Activated CD4-positive, alpha-beta T cell treated with anti-CD3 and anti-CD28 coated beads for 36 hours (primary cell): ENCODE measurements at regions not wholly inside any gene's neighbourhood (a gene's known extent, or its start where the extent isn't known, plus 50 kb on each side); places are given as distances from the start of the nearest gene placed in this dataset.

ENCODE experiments used
- ATAC-seq: fragments of 200-7000 bp; cut with Tn5 transposase; one replicate; pipeline ENCODE4 v1.10.0; 2021; ENCODE audit warnings: mild to moderate bottlenecking, moderate library complexity
- CTCF ChIA-PET: fragments of 350-600 bp; sonication (Branson Sonifier 250); formaldehyde crosslinking; loops from one replicate; lab custom pipeline; 2021; ENCODE audit warnings: antibody characterized with exemption; lab: Charles Lee
- POLR2A ChIA-PET: fragments of 350-600 bp; sonication (Branson Sonifier 250); formaldehyde crosslinking; loops from one replicate; lab custom pipeline; 2021; ENCODE audit warnings: antibody characterized with exemption, inconsistent platforms; lab: Charles Lee
- DNase-seq: peaks from one replicate; pipeline ENCODE4 v3.0.0-alpha.2; 2020
- H3K27ac Mint-ChIP-seq: one replicate; pipeline ENCODE4 v1.8.0; 2021; ENCODE audit warnings: mixed read lengths
- H3K27me3 Mint-ChIP-seq: one replicate; pipeline ENCODE4 v1.8.0; 2021; ENCODE audit warnings: mixed read lengths
- H3K36me3 Mint-ChIP-seq: one replicate; pipeline ENCODE4 v1.8.0; 2021; ENCODE audit warnings: low read depth, mixed read lengths
- H3K4me1 Mint-ChIP-seq: one replicate; pipeline ENCODE4 v1.8.0; 2021; ENCODE audit warnings: mixed read lengths
- H3K4me3 Mint-ChIP-seq: one replicate; pipeline ENCODE4 v1.8.0; 2021; ENCODE audit warnings: mild to moderate bottlenecking, moderate library complexity, mixed read lengths
- H3K9me3 Mint-ChIP-seq: one replicate; pipeline ENCODE4 v1.8.0; 2021; ENCODE audit warnings: low read depth, mixed read lengths
- intact Hi-C, 2 experiments: fragments of 100-400 bp; cut with DNase I in 1 of 2; cut with micrococcal nuclease in 1 of 2; formaldehyde crosslinking; loops; one replicate each; pipeline versions ENCODE4 v1.14.2 to v1.15.1; 2022 to 2024; cut with DNase I, micrococcal nuclease

GRCh38 chr9:76557674-76558225 lies 98.8 kb downstream of the GCNT1 start:
- Mint-ChIP-seq H3K4me3 (no peak overlapping the region), H3K4me1 (peaks cover 9% of the 10 kb centered on the region), H3K27ac (no peak overlapping the region), H3K9me3 (no peaks in the 10 kb centered on the region), H3K36me3 (no peaks in the 10 kb centered on the region), H3K27me3 (peaks cover 10% of the 10 kb centered on the region)
- CTCF ChIA-PET: interaction anchor here (0.8 kb wide), 1 partner anchor 445 kb away, joined by 4 read pairs; no protein-coding TSS in a partner anchor
- no peak for ATAC-seq
- intact Hi-C loops: no loop called here
- POLR2A ChIA-PET: no interaction called here
- DNase-seq: no peak

GRCh38 chr9:76558465-76558864 lies 99.5 kb downstream of the GCNT1 start:
- intact Hi-C loops: no loop called here
- Mint-ChIP-seq H3K27ac (no peak overlapping the region), H3K27me3 (peaks cover 10% of the 10 kb centered on the region), H3K9me3 (no peaks in the 10 kb centered on the region), H3K4me1 (peaks cover 15% of the 10 kb centered on the region), H3K4me3 (no peak overlapping the region), H3K36me3 (no peaks in the 10 kb centered on the region)
- ChIA-PET POLR2A (no interaction called here), CTCF (interaction anchor here (0.8 kb wide), 1 partner anchor 444 kb away, joined by 4 read pairs; no protein-coding TSS in a partner anchor)
- ATAC-seq (no peak), DNase-seq (no peak)

- Mint-ChIP-seq H3K4me1 (peaks cover 18% of the 10 kb centered on the region), H3K36me3 (no peaks in the 10 kb centered on the region), H3K4me3 (no peak overlapping the region), H3K27me3 (peaks cover 13% of the 10 kb centered on the region), H3K9me3 (no peaks in the 10 kb centered on the region), H3K27ac (no peak overlapping the region)
- ATAC-seq: no peak
- no peak for DNase-seq
- CTCF ChIA-PET: no interaction called here
- POLR2A ChIA-PET: no interaction called here
- intact Hi-C loops: no loop called here
Measured at GRCh38 chr9:76559286-76559685, 100.3 kb downstream of the GCNT1 start.

DNA sequence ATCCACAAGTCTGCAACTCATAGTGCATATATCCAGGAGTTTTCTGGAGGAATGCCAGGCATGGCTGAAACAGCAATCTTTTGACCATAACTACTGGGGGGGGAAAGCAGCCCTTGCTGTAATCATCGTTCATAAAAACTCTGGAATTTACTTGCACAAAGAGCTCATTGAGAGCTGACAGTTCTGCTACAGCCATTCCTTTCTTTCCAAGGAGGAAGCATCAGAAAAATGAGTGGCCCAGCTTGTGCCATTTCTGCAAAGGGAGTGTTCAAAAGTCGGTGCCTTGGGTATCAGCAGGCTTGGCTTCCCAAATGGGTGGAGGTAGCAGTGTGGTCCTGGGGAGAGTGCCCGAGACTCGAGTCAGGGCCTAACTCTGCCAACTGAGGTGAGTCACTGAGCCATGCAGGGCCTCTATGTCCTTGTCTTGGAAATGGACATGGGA lies 101.5 kb downstream of the GCNT1 start:
- CTCF ChIA-PET: interaction anchor here (0.5 kb wide), 1 partner anchor 1401 kb away, joined by 3 read pairs; no protein-coding TSS in a partner anchor
- Mint-ChIP-seq H3K9me3 (no peaks in the 10 kb centered on the region), H3K27me3 (peaks cover 13% of the 10 kb centered on the region), H3K4me1 (peaks cover 19% of the 10 kb centered on the region), H3K36me3 (no peaks in the 10 kb centered on the region), H3K27ac (no peak overlapping the region), H3K4me3 (no peak overlapping the region)
- no peak for ATAC-seq
- no peak for DNase-seq
- POLR2A ChIA-PET: no interaction called here
- intact Hi-C loops: loop anchor here (5.0 kb wide), 4 partner anchors 97 to 123 kb away; partner anchors contain the start of gene GCNT1 (in 1 of the 2)

DNA sequence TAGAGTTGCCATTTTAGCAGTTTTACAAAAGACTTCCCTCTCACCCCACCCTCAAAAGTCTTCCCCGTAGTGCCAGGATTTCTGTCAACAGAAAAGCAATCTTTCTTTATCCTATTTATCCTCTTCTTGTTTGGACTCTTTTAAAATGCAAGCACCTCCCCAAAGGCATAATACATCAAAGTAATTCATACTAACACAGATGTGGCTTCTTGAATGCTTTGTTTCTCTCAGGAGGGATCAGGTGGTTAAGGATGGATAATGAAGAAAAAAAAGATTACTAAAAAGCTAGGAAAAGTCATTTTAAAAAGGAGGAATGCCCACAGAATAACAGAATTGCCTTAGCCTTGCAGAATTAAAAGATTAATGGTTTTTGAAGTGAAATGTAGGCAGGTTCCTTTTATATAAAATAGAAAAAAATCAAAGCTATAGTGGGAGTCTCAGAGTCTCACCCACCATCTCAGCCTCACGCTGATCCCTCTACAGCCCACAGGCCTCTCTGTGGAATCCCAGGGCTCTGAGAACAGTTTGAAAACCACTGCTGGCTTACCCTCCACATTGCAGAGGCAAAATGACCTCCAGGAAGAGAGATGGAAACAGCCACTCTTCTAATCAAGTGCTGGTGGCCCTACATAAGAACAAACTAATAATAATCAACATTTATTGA lies 102.2 kb downstream of the GCNT1 start:
- POLR2A ChIA-PET: no interaction called here
- ATAC-seq (no peak), DNase-seq (no peak)
- intact Hi-C loops: loop anchor here (5.0 kb wide), 4 partner anchors 96 to 124 kb away; partner anchors contain the start of gene GCNT1 (in 1 of the 2)
- Mint-ChIP-seq H3K27ac (no peak overlapping the region), H3K36me3 (no peaks in the 10 kb centered on the region), H3K4me1 (peaks cover 19% of the 10 kb centered on the region), H3K4me3 (no peak overlapping the region), H3K27me3 (peaks cover 15% of the 10 kb centered on the region), H3K9me3 (no peaks in the 10 kb centered on the region)
- CTCF ChIA-PET: interaction anchor here (0.5 kb wide), 1 partner anchor 1402 kb away, joined by 3 read pairs; no protein-coding TSS in a partner anchor
